ENCODE measurements at regions not wholly inside any gene's neighbourhood (a gene's known extent, or its start where the extent isn't known, plus 50 kb on each side); places are given as distances from the start of the nearest gene placed in this dataset.

- no peaks in the 10 kb centered on the region for H3K36me3 Mint-ChIP-seq (ENCODE audit: low read depth)
- no peaks in the 10 kb centered on the region for H3K27me3 Mint-ChIP-seq
- H3K9me3 Mint-ChIP-seq: no peaks in the 10 kb centered on the region
- no peak overlapping the region for H3K4me3 Mint-ChIP-seq
- DNase-seq (no peak), ATAC-seq (no peak)
- no peaks in the 10 kb centered on the region for H3K4me1 Mint-ChIP-seq
- no peak overlapping the region for H3K27ac Mint-ChIP-seq
These were observed 1587.9 kb upstream of the ADGRL3 start for GRCh38 chr4:59612235-59612634.

DNA sequence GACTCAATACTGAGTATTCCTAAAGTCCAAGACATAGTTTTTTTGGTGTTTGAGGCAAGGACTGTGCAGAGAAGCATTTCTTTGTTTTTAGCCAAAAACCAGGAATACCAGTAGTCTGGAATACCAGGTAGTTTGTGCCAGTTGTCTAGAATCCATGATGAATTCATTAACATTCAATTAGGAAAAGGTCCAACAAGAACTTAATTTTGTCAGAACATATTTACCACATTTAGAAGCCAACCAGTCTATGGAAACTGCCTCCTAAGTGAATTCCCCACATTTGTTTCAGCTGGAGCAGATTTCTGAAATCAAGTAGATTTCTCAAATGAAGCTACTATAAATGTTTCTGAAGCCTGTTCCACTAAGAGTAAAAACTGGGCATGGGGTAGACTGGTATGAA is 1584.8 kb upstream of the ADGRL3 start:
- no peaks in the 10 kb centered on the region for H3K9me3 Mint-ChIP-seq
- H3K27me3 Mint-ChIP-seq: no peaks in the 10 kb centered on the region
- DNase-seq (no peak), ATAC-seq (no peak)
- no peaks in the 10 kb centered on the region for H3K4me1 Mint-ChIP-seq
- no peaks in the 10 kb centered on the region for H3K36me3 Mint-ChIP-seq (ENCODE audit: low read depth)
- no peak overlapping the region for H3K27ac Mint-ChIP-seq
- H3K4me3 Mint-ChIP-seq: no peak overlapping the region

DNA sequence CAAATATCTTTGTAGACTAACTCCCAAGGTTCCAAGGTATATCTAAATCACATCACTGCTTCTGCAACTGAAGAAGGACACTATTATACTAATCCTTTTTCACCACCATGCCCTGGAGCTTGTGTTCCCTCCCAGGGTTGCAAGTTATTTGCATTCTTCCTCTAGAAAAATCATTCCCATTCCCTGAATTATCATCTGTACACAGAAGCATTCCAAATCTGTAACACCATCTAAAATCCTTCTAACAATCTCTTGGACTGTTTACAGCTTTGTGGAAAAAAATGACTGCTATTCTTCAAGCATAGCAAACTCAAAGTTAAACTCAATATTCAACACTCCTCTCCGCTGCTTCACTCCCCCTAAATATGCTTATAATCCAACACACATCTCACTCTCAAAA is 1570.8 kb upstream of the ADGRL3 start:
- no peaks in the 10 kb centered on the region for H3K27me3 Mint-ChIP-seq

GRCh38 chr4:59630235-59630634 is 1569.9 kb upstream of the ADGRL3 start:
- Mint-ChIP-seq H3K4me1 (no peaks in the 10 kb centered on the region), H3K27ac (no peak overlapping the region), H3K9me3 (peaks cover 10% of the 10 kb centered on the region), H3K36me3 (ENCODE audit: low read depth) (no peaks in the 10 kb centered on the region), H3K27me3 (no peaks in the 10 kb centered on the region), H3K4me3 (no peak overlapping the region)
- no peak for ATAC-seq
- no peak for DNase-seq

More for the DNA sequence above, 1570.8 kb upstream of the ADGRL3 start:
- no peaks in the 10 kb centered on the region for H3K36me3 Mint-ChIP-seq (ENCODE audit: low read depth)
- no peak for DNase-seq
- H3K4me1 Mint-ChIP-seq: no peaks in the 10 kb centered on the region
- no peak overlapping the region for H3K27ac Mint-ChIP-seq
- H3K4me3 Mint-ChIP-seq: no peak overlapping the region
- H3K9me3 Mint-ChIP-seq: peaks cover 8% of the 10 kb centered on the region
- ATAC-seq: no peak

- Mint-ChIP-seq H3K36me3 (ENCODE audit: low read depth) (no peaks in the 10 kb centered on the region), H3K9me3 (peaks cover 17% of the 10 kb centered on the region), H3K4me1 (no peaks in the 10 kb centered on the region), H3K27me3 (no peaks in the 10 kb centered on the region), H3K4me3 (no peak overlapping the region), H3K27ac (no peak overlapping the region)
- DNase-seq: no peak
- ATAC-seq: no peak
These were observed 1569.2 kb upstream of the ADGRL3 start for GRCh38 chr4:59630922-59631321.

- Mint-ChIP-seq H3K4me3 (no peak overlapping the region), H3K36me3 (ENCODE audit: low read depth) (no peaks in the 10 kb centered on the region), H3K4me1 (no peaks in the 10 kb centered on the region), H3K9me3 (peaks cover 31% of the 10 kb centered on the region), H3K27ac (no peak overlapping the region), H3K27me3 (no peaks in the 10 kb centered on the region)
- DNase-seq (no peak), ATAC-seq (no peak)
These were observed 1562.5 kb upstream of the ADGRL3 start for GRCh38 chr4:59637596-59637995.

DNA sequence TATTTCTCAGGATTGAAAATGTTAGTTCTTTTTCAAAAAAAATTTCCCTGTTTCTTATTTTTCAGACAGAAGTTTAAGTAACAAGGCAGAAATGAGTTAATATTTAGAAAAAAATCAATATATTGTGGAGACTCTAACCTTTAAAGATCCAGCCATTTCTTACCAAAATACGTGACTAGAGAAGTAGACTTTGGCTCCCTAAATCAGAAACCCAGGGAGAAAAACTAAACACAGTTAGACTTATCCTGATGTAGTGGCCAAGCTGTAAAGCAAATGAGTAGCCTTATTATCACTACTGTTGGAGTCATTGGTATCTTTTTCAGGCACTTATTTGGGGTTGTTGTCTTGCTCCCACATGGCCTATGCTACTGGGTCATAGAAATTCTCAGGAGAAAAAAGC is 1556.4 kb upstream of the ADGRL3 start:
- Mint-ChIP-seq H3K36me3 (ENCODE audit: low read depth) (no peaks in the 10 kb centered on the region), H3K27me3 (no peaks in the 10 kb centered on the region), H3K4me1 (no peaks in the 10 kb centered on the region), H3K9me3 (peaks cover 7% of the 10 kb centered on the region), H3K4me3 (no peak overlapping the region), H3K27ac (no peak overlapping the region)
- ATAC-seq: no peak
- DNase-seq: no peak

GRCh38 chr4:59644765-59645164 is 1555.4 kb upstream of the ADGRL3 start:
- Mint-ChIP-seq H3K4me3 (no peak overlapping the region), H3K4me1 (no peaks in the 10 kb centered on the region), H3K36me3 (ENCODE audit: low read depth) (no peaks in the 10 kb centered on the region)

DNA sequence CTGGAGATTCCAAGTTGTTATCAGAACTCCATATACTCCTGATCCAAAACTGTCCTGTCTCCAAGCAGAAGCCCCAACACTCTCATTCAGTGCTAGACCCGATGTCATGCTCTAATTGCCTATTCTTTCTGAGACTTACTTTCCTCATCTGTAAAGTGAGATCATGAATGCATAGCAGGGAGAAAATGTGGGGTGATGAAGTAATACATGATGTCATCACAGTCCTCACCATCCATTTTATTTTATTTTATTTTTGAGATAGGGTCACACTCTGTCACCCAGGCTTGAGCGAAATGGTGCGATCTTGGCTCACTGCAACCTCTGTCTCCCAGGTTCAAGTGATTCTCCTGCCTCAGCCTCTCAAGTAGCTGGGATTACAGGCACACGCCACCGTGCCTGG is 1554.0 kb upstream of the ADGRL3 start:
- DNase-seq: no peak
- Mint-ChIP-seq H3K4me3 (no peak overlapping the region), H3K4me1 (no peaks in the 10 kb centered on the region), H3K36me3 (ENCODE audit: low read depth) (no peaks in the 10 kb centered on the region), H3K9me3 (peaks cover 5% of the 10 kb centered on the region), H3K27ac (no peak overlapping the region), H3K27me3 (no peaks in the 10 kb centered on the region)
- no peak for ATAC-seq

More at GRCh38 chr4:59644765-59645164, 1555.4 kb upstream of the ADGRL3 start:
- DNase-seq (no peak), ATAC-seq (no peak)
- Mint-ChIP-seq H3K27ac (no peak overlapping the region), H3K9me3 (no peaks in the 10 kb centered on the region), H3K27me3 (no peaks in the 10 kb centered on the region)

DNA sequence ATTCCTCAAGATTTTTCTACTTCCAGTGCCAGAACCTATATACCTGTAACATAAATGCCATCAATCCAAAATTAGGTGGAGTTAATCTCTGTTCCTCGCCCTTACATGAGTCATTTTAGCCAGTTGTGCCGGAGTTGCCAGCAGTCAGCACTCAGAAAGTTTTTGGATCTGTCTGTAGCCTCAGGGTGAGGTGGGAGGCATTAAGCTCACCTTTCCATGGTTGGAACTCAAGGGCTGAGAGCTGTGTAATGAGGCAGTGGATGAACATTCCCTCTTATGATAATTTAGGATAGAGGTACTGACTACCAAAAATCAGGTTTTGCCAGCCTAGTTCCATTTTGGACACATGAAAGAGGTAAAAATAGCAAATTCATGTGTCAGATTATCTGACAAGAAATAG is 1553.1 kb upstream of the ADGRL3 start:
- Mint-ChIP-seq H3K4me1 (no peaks in the 10 kb centered on the region), H3K36me3 (ENCODE audit: low read depth) (no peaks in the 10 kb centered on the region), H3K4me3 (no peak overlapping the region), H3K27ac (no peak overlapping the region), H3K27me3 (no peaks in the 10 kb centered on the region), H3K9me3 (peaks cover 10% of the 10 kb centered on the region)
- ATAC-seq: no peak
- DNase-seq: no peak

- Mint-ChIP-seq H3K27me3 (no peaks in the 10 kb centered on the region), H3K4me3 (no peak overlapping the region), H3K4me1 (no peaks in the 10 kb centered on the region), H3K9me3 (peaks cover 10% of the 10 kb centered on the region), H3K27ac (no peak overlapping the region), H3K36me3 (ENCODE audit: low read depth) (no peaks in the 10 kb centered on the region)
- ATAC-seq (no peak), DNase-seq (no peak)
These were observed 1552.6 kb upstream of the ADGRL3 start for GRCh38 chr4:59647500-59647899.

DNA sequence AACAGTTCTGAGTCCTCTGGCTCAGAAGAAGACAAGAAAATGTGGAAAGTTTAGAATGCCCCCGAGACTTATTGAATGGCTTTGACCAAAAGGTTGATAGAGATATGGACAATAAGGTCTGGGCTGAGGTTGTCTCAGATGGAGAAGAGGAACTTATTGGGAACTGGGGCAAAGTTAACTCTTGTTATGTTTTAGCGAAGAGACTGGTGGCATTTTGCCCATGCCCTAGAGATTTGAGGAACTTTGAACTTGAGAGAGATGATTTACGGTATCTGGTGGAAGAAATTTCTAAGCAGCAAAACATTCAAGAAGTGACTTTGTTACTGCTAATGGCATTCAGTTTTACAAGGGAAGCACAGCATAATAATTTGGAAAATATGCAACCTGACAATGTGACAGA is 1549.3 kb upstream of the ADGRL3 start:
- no peaks in the 10 kb centered on the region for H3K4me1 Mint-ChIP-seq
- ATAC-seq: no peak
- DNase-seq: no peak
- H3K27ac Mint-ChIP-seq: no peak overlapping the region
- H3K9me3 Mint-ChIP-seq: peaks cover 10% of the 10 kb centered on the region
- H3K4me3 Mint-ChIP-seq: no peak overlapping the region
- H3K36me3 Mint-ChIP-seq (ENCODE audit: low read depth): no peaks in the 10 kb centered on the region
- H3K27me3 Mint-ChIP-seq: no peaks in the 10 kb centered on the region

- peaks cover 25% of the 10 kb centered on the region for H3K9me3 Mint-ChIP-seq
- no peak overlapping the region for H3K4me3 Mint-ChIP-seq
- no peak overlapping the region for H3K27ac Mint-ChIP-seq
- no peaks in the 10 kb centered on the region for H3K4me1 Mint-ChIP-seq
- ATAC-seq (no peak), DNase-seq (no peak)
- H3K36me3 Mint-ChIP-seq (ENCODE audit: low read depth): no peaks in the 10 kb centered on the region
- H3K27me3 Mint-ChIP-seq: no peaks in the 10 kb centered on the region
These were observed 1544.1 kb upstream of the ADGRL3 start for GRCh38 chr4:59655996-59656395.

DNA sequence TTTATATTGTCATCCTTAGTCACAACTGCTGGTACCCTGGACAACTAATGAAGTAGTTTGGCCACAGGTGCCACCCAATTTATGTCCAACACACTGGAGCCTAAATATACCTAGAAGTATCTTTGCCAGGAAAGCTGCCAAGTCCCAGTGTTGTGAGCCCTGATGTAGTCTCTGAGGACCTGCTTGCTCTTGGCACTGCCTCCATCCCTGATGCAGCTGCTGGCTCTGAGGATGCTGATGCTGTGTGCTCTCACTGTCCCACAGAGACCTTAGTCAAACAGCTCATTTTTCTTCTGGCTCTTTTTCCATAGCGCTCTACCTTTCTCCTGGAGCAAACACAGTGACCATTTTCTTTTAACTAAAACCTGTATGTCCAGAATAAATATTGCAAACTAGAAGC is 1535.4 kb upstream of the ADGRL3 start:
- Mint-ChIP-seq H3K4me3 (no peak overlapping the region), H3K9me3 (peaks cover 5% of the 10 kb centered on the region), H3K27me3 (no peaks in the 10 kb centered on the region), H3K27ac (no peak overlapping the region), H3K36me3 (ENCODE audit: low read depth) (no peaks in the 10 kb centered on the region), H3K4me1 (no peaks in the 10 kb centered on the region)
- DNase-seq: no peak
- no peak for ATAC-seq

GRCh38 chr4:59666645-59667044 is 1533.5 kb upstream of the ADGRL3 start:
- H3K36me3 Mint-ChIP-seq (ENCODE audit: low read depth): no peaks in the 10 kb centered on the region
- no peaks in the 10 kb centered on the region for H3K27me3 Mint-ChIP-seq
- H3K9me3 Mint-ChIP-seq: peaks cover 5% of the 10 kb centered on the region
- DNase-seq: no peak
- no peak overlapping the region for H3K27ac Mint-ChIP-seq
- no peak for ATAC-seq
- no peaks in the 10 kb centered on the region for H3K4me1 Mint-ChIP-seq
- H3K4me3 Mint-ChIP-seq: no peak overlapping the region

- no peak for DNase-seq
- H3K9me3 Mint-ChIP-seq: peaks cover 12% of the 10 kb centered on the region
- H3K4me1 Mint-ChIP-seq: no peaks in the 10 kb centered on the region
- no peak overlapping the region for H3K27ac Mint-ChIP-seq
- ATAC-seq: no peak
- no peaks in the 10 kb centered on the region for H3K36me3 Mint-ChIP-seq (ENCODE audit: low read depth)
- no peak overlapping the region for H3K4me3 Mint-ChIP-seq
- H3K27me3 Mint-ChIP-seq: no peaks in the 10 kb centered on the region
These were observed 1529.1 kb upstream of the ADGRL3 start for GRCh38 chr4:59671037-59671436.
